Brain microvascular endothelial cell (primary cell): ENCODE measurements at regions not wholly inside any gene's neighbourhood (a gene's known extent, or its start where the extent isn't known, plus 50 kb on each side); places are given as distances from the start of the nearest gene placed in this dataset.

Source experiments
- DNase-seq: peaks from one replicate; pipeline ENCODE4 v3.0.0-alpha.2; 2020
- H3K27ac ChIP-seq: fragments of 250-450 bp; sonication (Bioruptor Pico); 2 replicates; pipeline ENCODE4 v1.5.1; 2020; ENCODE audit warnings: mild to moderate bottlenecking, moderate library complexity
- H3K27me3 ChIP-seq: fragments of 250-450 bp; sonication (Bioruptor Pico); replicated peaks from 2 replicates; pipeline ENCODE4 v1.5.1; 2020; ENCODE audit warnings: mild to moderate bottlenecking
- H3K36me3 ChIP-seq: fragments of 250-450 bp; sonication (Bioruptor Pico); replicated peaks from 2 replicates; pipeline ENCODE4 v1.5.1; 2020; ENCODE audit warnings: mild to moderate bottlenecking
- H3K4me3 ChIP-seq: 2 replicates; pipeline ENCODE4 v1.5.1; 2011; ENCODE audit warnings: low read depth, mild to moderate bottlenecking, control low read depth, low read length, moderate library complexity
- in situ Hi-C: cut with HindIII; loops from 2 replicates; pipeline ENCODE4 v1.10.0; 2017; ENCODE audit warnings: low sequenced_read_pairs, low pct_ligation_motif_present
- TF ChIP-seq, protein P1 (sequence below): IDR thresholded peaks from 2 replicates; pipeline ENCODE4 v1.5.1; 2011; ENCODE audit warnings: low read depth, mild to moderate bottlenecking, moderate library complexity, low read length, control low read depth, inconsistent platforms; ENCODE audit errors: missing control alignments

DNA sequence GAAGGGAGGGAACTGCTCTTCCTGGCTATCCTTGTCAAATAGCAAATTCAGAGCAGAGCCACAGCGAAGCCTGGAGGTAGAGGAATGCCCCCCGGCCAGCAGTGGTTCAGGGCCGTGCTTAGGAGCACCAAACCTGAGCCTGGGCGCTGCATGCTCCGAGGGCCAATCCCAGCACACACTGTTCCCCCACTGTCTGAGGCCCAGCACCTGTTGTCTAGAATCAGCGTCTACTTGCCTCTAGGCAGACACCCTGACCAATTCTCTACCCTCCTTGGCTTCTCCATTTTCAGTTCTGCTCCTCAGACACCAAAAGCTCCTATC, 177.6 kb upstream of the PKDCC start:
- TF ChIP-seq, protein P1, sequence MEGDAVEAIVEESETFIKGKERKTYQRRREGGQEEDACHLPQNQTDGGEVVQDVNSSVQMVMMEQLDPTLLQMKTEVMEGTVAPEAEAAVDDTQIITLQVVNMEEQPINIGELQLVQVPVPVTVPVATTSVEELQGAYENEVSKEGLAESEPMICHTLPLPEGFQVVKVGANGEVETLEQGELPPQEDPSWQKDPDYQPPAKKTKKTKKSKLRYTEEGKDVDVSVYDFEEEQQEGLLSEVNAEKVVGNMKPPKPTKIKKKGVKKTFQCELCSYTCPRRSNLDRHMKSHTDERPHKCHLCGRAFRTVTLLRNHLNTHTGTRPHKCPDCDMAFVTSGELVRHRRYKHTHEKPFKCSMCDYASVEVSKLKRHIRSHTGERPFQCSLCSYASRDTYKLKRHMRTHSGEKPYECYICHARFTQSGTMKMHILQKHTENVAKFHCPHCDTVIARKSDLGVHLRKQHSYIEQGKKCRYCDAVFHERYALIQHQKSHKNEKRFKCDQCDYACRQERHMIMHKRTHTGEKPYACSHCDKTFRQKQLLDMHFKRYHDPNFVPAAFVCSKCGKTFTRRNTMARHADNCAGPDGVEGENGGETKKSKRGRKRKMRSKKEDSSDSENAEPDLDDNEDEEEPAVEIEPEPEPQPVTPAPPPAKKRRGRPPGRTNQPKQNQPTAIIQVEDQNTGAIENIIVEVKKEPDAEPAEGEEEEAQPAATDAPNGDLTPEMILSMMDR: no peak
- H3K27me3 ChIP-seq: no peaks in the 10 kb centered on the region
- DNase-seq: no peak
- in situ Hi-C loops: loop anchor here (25.0 kb wide), 1 partner anchor 217 kb away; no protein-coding TSS in a partner anchor
- H3K4me3 ChIP-seq: no peak overlapping the region
- H3K27ac ChIP-seq: no peak overlapping the region
- H3K36me3 ChIP-seq: no peaks in the 10 kb centered on the region

DNA sequence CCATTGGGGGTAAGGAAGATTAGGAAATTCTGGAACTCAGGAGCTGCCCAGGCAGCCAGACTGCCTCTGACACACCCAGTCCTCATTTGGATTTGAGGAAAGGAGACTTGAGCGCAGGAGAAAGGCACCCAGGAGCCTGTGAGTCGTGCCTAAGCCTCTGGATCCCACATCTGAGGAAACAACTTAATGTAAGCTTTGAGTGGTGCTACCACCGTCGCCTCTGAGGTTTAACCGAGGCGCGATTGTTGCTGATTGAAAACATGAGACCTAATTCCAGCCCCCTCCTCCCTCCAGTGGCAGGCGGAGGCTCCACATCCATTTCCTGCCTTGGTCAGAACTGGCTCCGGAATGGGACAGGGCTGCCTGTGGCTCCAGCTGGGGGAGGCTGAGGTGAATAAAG, 176.7 kb upstream of the PKDCC start:
- Histone ChIP-seq H3K27me3 (no peaks in the 10 kb centered on the region), H3K4me3 (no peak overlapping the region), H3K27ac (no peak overlapping the region), H3K36me3 (no peaks in the 10 kb centered on the region)
- in situ Hi-C loops: loop anchor here (25.0 kb wide), 1 partner anchor 216 kb away; no protein-coding TSS in a partner anchor
- TF ChIP-seq, protein P1: peak; percentile 71
- peak; percentile 25 for DNase-seq

- TF ChIP-seq, protein P1: no peak
- no peaks in the 10 kb centered on the region for H3K27me3 ChIP-seq
- H3K27ac ChIP-seq: no peak overlapping the region
- no peak overlapping the region for H3K4me3 ChIP-seq
- no peaks in the 10 kb centered on the region for H3K36me3 ChIP-seq
- peak; percentile 53 for DNase-seq
- in situ Hi-C loops: loop anchor here (25.0 kb wide), 1 partner anchor 215 kb away; no protein-coding TSS in a partner anchor
Observed at GRCh38 chr2:41872646-41873045, 175.2 kb upstream of the PKDCC start.

- in situ Hi-C loops: loop anchor here (25.0 kb wide), 1 partner anchor 214 kb away; no protein-coding TSS in a partner anchor
- Histone ChIP-seq H3K4me3 (no peak overlapping the region), H3K27me3 (no peaks in the 10 kb centered on the region), H3K27ac (no peak overlapping the region), H3K36me3 (no peaks in the 10 kb centered on the region)
- TF ChIP-seq, protein P1: no peak
- peak; percentile 11 for DNase-seq
Observed at GRCh38 chr2:41873102-41874031, 174.5 kb upstream of the PKDCC start.

DNA sequence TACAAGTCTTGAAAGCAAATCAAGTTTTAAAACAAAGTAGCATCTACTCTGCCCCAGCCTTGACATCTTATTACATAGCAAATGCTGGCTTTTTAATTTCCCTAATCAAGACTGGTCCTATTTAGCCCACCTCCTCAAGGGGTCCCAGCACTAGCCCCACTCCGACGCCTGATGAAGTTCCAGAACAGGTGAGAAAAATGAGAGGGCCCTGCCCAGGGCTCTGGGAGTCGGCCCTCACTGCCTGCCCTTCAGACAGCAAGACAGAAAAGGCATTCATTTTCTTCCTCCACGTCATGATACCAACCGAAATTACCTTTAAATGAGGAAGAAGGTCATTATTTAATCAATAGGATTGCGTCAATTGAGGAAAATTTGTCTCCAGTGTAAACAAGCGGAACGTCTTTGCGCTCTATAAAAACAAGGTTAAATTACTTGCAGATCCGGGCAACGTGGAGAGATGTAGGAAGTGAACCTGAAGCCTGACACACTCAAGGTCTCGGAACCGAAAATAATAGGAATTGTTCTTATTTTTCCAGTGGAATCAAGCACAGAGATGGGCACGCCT, 170.6 kb upstream of the PKDCC start:
- Histone ChIP-seq H3K27ac (no peak overlapping the region), H3K36me3 (no peaks in the 10 kb centered on the region), H3K4me3 (no peak overlapping the region), H3K27me3 (no peaks in the 10 kb centered on the region)
- no peak for DNase-seq
- TF ChIP-seq, protein P1: no peak
- in situ Hi-C loops: no loop called here
